ENCODE measurements at regions not wholly inside any gene's neighbourhood (a gene's known extent, or its start where the extent isn't known, plus 50 kb on each side); places are given as distances from the start of the nearest gene placed in this dataset.

- DNase-seq, result no peak
Measured at GRCh38 chr1:157189986-157190982, 52.1 kb upstream of the ETV3 start.

GRCh38 chr1:157189096-157189495, 50.9 kb upstream of the ETV3 start:
- DNase-seq, result no peak

All from right lung (tissue), 2 donors.